ENCODE measurements at regions not wholly inside any gene's neighbourhood (a gene's known extent, or its start where the extent isn't known, plus 50 kb on each side); places are given as distances from the start of the nearest gene placed in this dataset.

- no peaks in the 10 kb centered on the region for H3K9me3 ChIP-seq
- H3K4me1 ChIP-seq, result no peaks in the 10 kb centered on the region
- no peaks in the 10 kb centered on the region for H3K36me3 ChIP-seq
- H3K27ac ChIP-seq, result no peak overlapping the region
- no peaks in the 10 kb centered on the region for H3K27me3 ChIP-seq
- TF ChIP-seq POLR2A (IDR thresholded peaks at IDR 0.05) (no peak), CTCF (IDR thresholded peaks at IDR 0.05) (no peak)
- no peak for DNase-seq
- no peak overlapping the region for H3K4me3 ChIP-seq
Measured at GRCh38 chr21:27369978-27370571, 403.2 kb upstream of the ADAMTS5 start.

GRCh38 chr21:27369234-27369633, 402.3 kb upstream of the ADAMTS5 start:
- no peak for TF ChIP-seq CTCF (IDR thresholded peaks at IDR 0.05)
- TF ChIP-seq POLR2A (IDR thresholded peaks at IDR 0.05), result no peak
- H3K27me3 ChIP-seq, result no peaks in the 10 kb centered on the region

GRCh38 chr21:27366646-27367235, 399.9 kb upstream of the ADAMTS5 start:
- no peak for TF ChIP-seq CTCF (IDR thresholded peaks at IDR 0.05)
- no peak for TF ChIP-seq POLR2A (IDR thresholded peaks at IDR 0.05)
- DNase-seq, result no peak

More at GRCh38 chr21:27369234-27369633, 402.3 kb upstream of the ADAMTS5 start:
- Histone ChIP-seq H3K4me3 (no peak overlapping the region), H3K27ac (no peak overlapping the region), H3K9me3 (no peaks in the 10 kb centered on the region), H3K36me3 (no peaks in the 10 kb centered on the region), H3K4me1 (no peaks in the 10 kb centered on the region)
- DNase-seq, result no peak

DNA sequence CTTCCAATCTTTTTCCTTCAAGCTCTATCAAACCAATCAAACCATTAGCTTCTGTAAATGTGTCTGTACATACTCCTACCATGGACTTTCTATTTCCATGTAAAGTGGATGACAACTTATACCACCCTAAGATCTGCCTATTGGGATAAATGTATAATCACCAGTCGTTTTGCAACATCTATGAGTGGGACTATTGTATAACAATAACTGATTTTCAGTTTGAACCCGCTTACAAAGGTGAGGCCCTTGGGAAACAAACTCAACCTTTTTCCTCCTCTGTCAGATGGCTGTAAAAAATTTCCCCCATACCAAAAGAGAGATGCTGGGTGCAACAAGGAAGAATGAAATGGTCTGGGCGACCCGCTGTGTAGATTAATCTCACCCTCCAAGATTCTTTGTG, 399.1 kb upstream of the ADAMTS5 start:
- H3K27ac ChIP-seq, result no peak overlapping the region
- no peak for DNase-seq

More at GRCh38 chr21:27366646-27367235, 399.9 kb upstream of the ADAMTS5 start:
- H3K9me3 ChIP-seq, result no peaks in the 10 kb centered on the region
- no peak overlapping the region for H3K27ac ChIP-seq
- H3K4me3 ChIP-seq, result no peak overlapping the region
- no peaks in the 10 kb centered on the region for H3K27me3 ChIP-seq
- H3K36me3 ChIP-seq, result no peaks in the 10 kb centered on the region
- no peaks in the 10 kb centered on the region for H3K4me1 ChIP-seq

DNA sequence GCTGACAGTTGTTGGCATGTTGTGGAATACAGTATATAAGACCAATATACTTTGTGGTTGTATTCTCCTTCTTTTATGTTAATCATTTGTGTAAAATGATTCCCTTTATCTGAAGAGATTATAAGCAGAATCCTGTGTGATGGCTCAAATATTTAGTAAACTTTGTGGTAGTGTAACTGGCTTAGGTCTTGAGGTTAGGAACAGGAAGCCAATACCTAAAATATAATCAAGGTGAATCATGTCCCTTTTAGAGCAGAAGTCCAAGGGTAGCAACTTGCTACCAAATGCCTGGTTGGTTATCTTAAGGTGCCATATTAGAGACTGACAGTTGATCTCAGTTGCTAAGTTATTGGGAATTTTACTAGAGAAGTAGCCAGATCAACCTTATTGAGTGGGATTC, 398.5 kb upstream of the ADAMTS5 start:
- Histone ChIP-seq H3K27me3 (no peaks in the 10 kb centered on the region), H3K9me3 (no peaks in the 10 kb centered on the region), H3K27ac (no peak overlapping the region), H3K4me3 (no peak overlapping the region), H3K36me3 (no peaks in the 10 kb centered on the region), H3K4me1 (no peaks in the 10 kb centered on the region)
- TF ChIP-seq CTCF (IDR thresholded peaks at IDR 0.05), result no peak
- TF ChIP-seq POLR2A (IDR thresholded peaks at IDR 0.05), result no peak
- no peak for DNase-seq

More for the DNA sequence above, 399.1 kb upstream of the ADAMTS5 start:
- no peaks in the 10 kb centered on the region for H3K36me3 ChIP-seq
- TF ChIP-seq POLR2A (IDR thresholded peaks at IDR 0.05) (no peak), CTCF (IDR thresholded peaks at IDR 0.05) (no peak)
- no peaks in the 10 kb centered on the region for H3K27me3 ChIP-seq
- no peaks in the 10 kb centered on the region for H3K4me1 ChIP-seq
- H3K4me3 ChIP-seq, result no peak overlapping the region
- no peaks in the 10 kb centered on the region for H3K9me3 ChIP-seq
